PC-3 (cell line): ENCODE measurements at regions not wholly inside any gene's neighbourhood (a gene's known extent, or its start where the extent isn't known, plus 50 kb on each side); places are given as distances from the start of the nearest gene placed in this dataset.

Experiments
- ATAC-seq: fragments of 200-7000 bp; cut with Tn5 transposase; 2 replicates; pipeline ENCODE4 v1.9.1; 2020; ENCODE audit warnings: mild to moderate bottlenecking, moderate library complexity
- BruUV-seq: library from RNA; stranded (reverse); fragments of 400-500 nt; replicated peaks from 2 replicates; lab custom pipeline; 2021; lab: Mats Ljungman, UMichigan
- CTCF ChIA-PET: fragments of 300-600 bp; sonication (Branson Sonifier 250); formaldehyde crosslinking; loops from one replicate; lab custom pipeline; 2022; ENCODE audit warnings: antibody characterized with exemption; lab: Charles Lee
- POLR2A ChIA-PET: fragments of 300-600 bp; sonication (Branson Sonifier 250); formaldehyde crosslinking; loops from one replicate; lab custom pipeline; 2022; ENCODE audit warnings: antibody characterized with exemption; ENCODE audit not compliant: unreplicated experiment; lab: Charles Lee
- DNase-seq: peaks from one replicate; pipeline ENCODE4 v3.0.0-alpha.2; 2015
- H2AFZ ChIP-seq: fragments of 300-600 bp; sonication (generic); 2 replicates; pipeline ENCODE4 v1.6.0; 2016; ENCODE audit warnings: antibody characterized with exemption, low read length
- H3F3A ChIP-seq: fragments of 300-600 bp; sonication (generic); one replicate; pipeline ENCODE4 v1.6.0; 2017; ENCODE audit warnings: antibody characterized with exemption, low read length, control low read depth, mild to moderate bottlenecking; ENCODE audit not compliant: unreplicated experiment
- H3K27ac ChIP-seq: fragments of 300-600 bp; sonication (generic); 2 replicates; pipeline ENCODE4 v1.5.1; 2016; ENCODE audit warnings: mild to moderate bottlenecking, low read length
- H3K27me3 ChIP-seq: fragments of 300-600 bp; sonication (generic); 2 replicates; pipeline ENCODE4 v1.6.1; 2016; ENCODE audit warnings: low read length, mixed read lengths
- H3K36me3 ChIP-seq: fragments of 300-600 bp; sonication (generic); 2 replicates; pipeline ENCODE4 v1.6.1; 2016; ENCODE audit warnings: low read depth, mixed run types, low read length, mixed read lengths
- H3K4me1 ChIP-seq: fragments of 300-600 bp; sonication (generic); 2 replicates; pipeline ENCODE4 v1.5.1; 2016; ENCODE audit warnings: low read length; ENCODE audit not compliant: insufficient read depth
- H3K4me2 ChIP-seq: fragments of 300-600 bp; sonication (generic); 2 replicates; pipeline ENCODE4 v1.6.0; 2016; ENCODE audit warnings: low read length
- H3K4me3 ChIP-seq: fragments of 300-600 bp; sonication (generic); 2 replicates; pipeline ENCODE4 v1.5.1; 2016; ENCODE audit warnings: mild to moderate bottlenecking, low read length, mixed read lengths
- H3K79me2 ChIP-seq: fragments of 300-600 bp; sonication (generic); 2 replicates; pipeline ENCODE4 v1.6.1; 2017; ENCODE audit warnings: low read length, mixed read lengths
- H3K9ac ChIP-seq: fragments of 300-600 bp; sonication (generic); 2 replicates; pipeline ENCODE4 v1.6.0; 2016; ENCODE audit warnings: mild to moderate bottlenecking, low read length
- H3K9me2 ChIP-seq: fragments of 300-600 bp; sonication (generic); replicated peaks from 2 replicates; pipeline ENCODE4 v1.6.1; 2016; ENCODE audit warnings: mixed run types, low read length, mixed read lengths
- H3K9me3 ChIP-seq: fragments of 300-600 bp; sonication (generic); 2 replicates; pipeline ENCODE4 v1.6.1; 2016; ENCODE audit warnings: low read length, mixed read lengths
- H4K20me1 ChIP-seq: fragments of 300-600 bp; sonication (generic); 2 replicates; pipeline ENCODE4 v1.6.1; 2016; ENCODE audit warnings: low read length, mixed read lengths
- CTCF ChIP-seq: fragments of 300-600 bp; sonication (generic); conservative IDR thresholded peaks from 2 replicates; pipeline ENCODE4 v1.5.1; 2017; ENCODE audit warnings: antibody characterized with exemption, low read depth, mild to moderate bottlenecking, low read length
- EZH2 ChIP-seq: fragments of 300-600 bp; sonication (generic); IDR thresholded peaks from one replicate; pipeline ENCODE4 v1.6.1; 2017; ENCODE audit warnings: antibody characterized with exemption, mild to moderate bottlenecking, low read length; ENCODE audit not compliant: unreplicated experiment
- EZH2phosphoT487 ChIP-seq: fragments of 300-600 bp; sonication (generic); IDR thresholded peaks from 2 replicates; pipeline ENCODE4 v1.6.1; 2018; ENCODE audit warnings: mild to moderate bottlenecking, antibody characterized with exemption, low read length, borderline replicate concordance
- intact Hi-C: fragments of 100-400 bp; cut with micrococcal nuclease; formaldehyde crosslinking; loops from 2 replicates; pipeline ENCODE4 v1.9.0; 2023

- ChIA-PET POLR2A (no interaction called here), CTCF (no interaction called here)
- Histone ChIP-seq H3K79me2 (no peaks in the 10 kb centered on the region), H3K36me3 (no peaks in the 10 kb centered on the region), H3K4me3 (no peak overlapping the region), H3F3A (no peaks in the 10 kb centered on the region), H3K9me3 (no peaks in the 10 kb centered on the region), H3K27me3 (no peaks in the 10 kb centered on the region), H2AFZ (no peak overlapping the region), H4K20me1 (no peaks in the 10 kb centered on the region), H3K9ac (no peak overlapping the region), H3K4me1 (no peaks in the 10 kb centered on the region), H3K27ac (no peak overlapping the region), H3K9me2 (no peaks in the 10 kb centered on the region), H3K4me2 (no peak overlapping the region)
- TF ChIP-seq EZH2phosphoT487 (no peak), EZH2 (no peak), CTCF (no peak)
- BruUV-seq = no TSS peak
- intact Hi-C loops = no loop called here
- DNase-seq (no peak), ATAC-seq (no peak)
Observed at GRCh38 chr2:8288206-8288605, 393.6 kb upstream of the ID2 start.

GRCh38 chr2:8289111-8289510, 392.7 kb upstream of the ID2 start:
- Histone ChIP-seq H2AFZ (no peak overlapping the region), H3K4me2 (no peak overlapping the region)
- intact Hi-C loops = no loop called here

More at GRCh38 chr2:8289111-8289510, 392.7 kb upstream of the ID2 start:
- no TSS peak for BruUV-seq
- ChIA-PET POLR2A (no interaction called here), CTCF (no interaction called here)
- Histone ChIP-seq H3K9ac (no peak overlapping the region), H3K9me3 (no peaks in the 10 kb centered on the region), H3K4me3 (no peak overlapping the region), H3K9me2 (no peaks in the 10 kb centered on the region), H4K20me1 (no peaks in the 10 kb centered on the region), H3K27me3 (no peaks in the 10 kb centered on the region), H3K27ac (no peak overlapping the region), H3K36me3 (no peaks in the 10 kb centered on the region), H3K4me1 (no peaks in the 10 kb centered on the region), H3K79me2 (no peaks in the 10 kb centered on the region), H3F3A (no peaks in the 10 kb centered on the region)
- ATAC-seq (no peak), DNase-seq (no peak)
- TF ChIP-seq EZH2 = no peak
- no peak for TF ChIP-seq EZH2phosphoT487
- no peak for TF ChIP-seq CTCF
